Activated T-cell treated with anti-CD3 and anti-CD28 coated beads, Interleukin-2, amount 50 U/mL, for 72 hours (primary cell): ENCODE measurements at regions not wholly inside any gene's neighbourhood (a gene's known extent, or its start where the extent isn't known, plus 50 kb on each side); places are given as distances from the start of the nearest gene placed in this dataset.

Experiments used
- ATAC-seq, 2 donors: fragments of 150-1000 bp; cut with Tn5 transposase; replicated peaks in 1 of 2; 2 replicates each; pipeline ENCODE4 v1.10.0; 2021; ENCODE audit warnings: moderate library complexity in 2 of 2, mild to moderate bottlenecking in 1 of 2
- DNase-seq, 2 donors: peaks; one replicate each; pipeline ENCODE4 v3.0.0; 2021 to 2022; ENCODE audit warnings: mixed read lengths in 1 of 2
- H3K27ac Mint-ChIP-seq: one replicate; pipeline ENCODE4 v1.8.0; 2022; ENCODE audit warnings: mild to moderate bottlenecking, moderate library complexity, mixed read lengths
- H3K27me3 Mint-ChIP-seq: one replicate; pipeline ENCODE4 v1.8.0; 2022; ENCODE audit warnings: low read depth, mixed read lengths
- H3K36me3 Mint-ChIP-seq, 2 donors: one replicate each; pipeline ENCODE4 v1.8.0; 2022; ENCODE audit warnings: mixed read lengths in 2 of 2, mild to moderate bottlenecking in 1 of 2; ENCODE audit not compliant: insufficient read depth in 2 of 2
- H3K4me1 Mint-ChIP-seq: one replicate; pipeline ENCODE4 v1.8.0; 2022; ENCODE audit warnings: low read depth, mixed read lengths
- H3K4me3 Mint-ChIP-seq, 2 donors: one replicate each; pipeline ENCODE4 v1.8.0; 2022; ENCODE audit warnings: mild to moderate bottlenecking in 2 of 2, mixed read lengths in 2 of 2, moderate library complexity in 2 of 2
- H3K9me3 Mint-ChIP-seq, 2 donors: one replicate each; pipeline ENCODE4 v1.8.0; 2022; ENCODE audit warnings: mixed read lengths in 2 of 2

DNA sequence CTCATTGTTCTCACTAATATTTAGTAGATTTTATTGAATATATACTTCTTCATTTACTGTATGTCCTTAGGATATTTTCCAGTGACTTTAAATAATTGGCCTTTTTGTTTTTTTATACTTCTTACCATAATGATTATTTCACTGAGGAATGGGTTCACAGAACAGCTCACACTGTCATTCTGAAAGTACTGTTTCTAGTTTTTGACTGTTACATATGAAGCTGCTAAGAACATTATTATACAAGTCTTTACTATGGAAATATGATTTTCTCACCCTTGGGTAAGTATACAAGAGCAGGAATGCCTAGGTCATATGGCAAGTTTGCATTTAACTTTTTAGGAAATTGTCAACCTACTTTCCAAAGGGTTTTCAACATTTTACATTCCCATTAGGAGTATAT is 343.1 kb downstream of the CCER1 start:
- Mint-ChIP-seq H3K27me3 (no peaks in the 10 kb centered on the region), H3K4me3 (no peak overlapping the region), H3K36me3 (no peaks in the 10 kb centered on the region), H3K27ac (no peak overlapping the region), H3K9me3 (peaks cover 0 to 1% of the 10 kb centered on the region in 2 donors), H3K4me1 (no peaks in the 10 kb centered on the region)
- DNase-seq = no peak
- no peak for ATAC-seq

DNA sequence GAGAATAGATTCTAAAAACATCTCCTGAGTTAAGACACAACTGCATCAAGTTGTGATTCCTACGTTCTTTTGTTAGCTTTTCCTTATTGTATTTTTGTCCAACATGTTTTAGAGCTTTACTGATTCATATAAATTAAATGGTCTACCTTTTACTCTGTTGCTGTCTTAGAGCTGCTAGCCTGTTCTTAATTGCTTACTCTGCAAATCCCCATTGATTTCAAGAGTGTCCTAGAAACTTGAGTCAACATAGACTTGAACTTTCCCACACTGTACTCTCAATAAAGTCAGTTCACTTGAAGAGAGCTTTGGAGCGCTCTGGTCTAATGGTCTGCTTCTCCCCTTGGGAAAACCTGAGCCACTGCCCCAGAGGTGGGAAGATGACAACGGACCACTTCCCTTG is 343.9 kb downstream of the CCER1 start:
- Mint-ChIP-seq H3K9me3 (peaks cover 0 to 1% of the 10 kb centered on the region in 2 donors), H3K36me3 (no peaks in the 10 kb centered on the region), H3K4me3 (no peak overlapping the region), H3K4me1 (no peaks in the 10 kb centered on the region), H3K27ac (no peak overlapping the region), H3K27me3 (no peaks in the 10 kb centered on the region)
- DNase-seq (no peak), ATAC-seq (no peak)

GRCh38 chr12:90593596-90594295 is 361.2 kb downstream of the CCER1 start:
- Mint-ChIP-seq H3K9me3 (no peaks in the 10 kb centered on the region), H3K27me3 (no peaks in the 10 kb centered on the region), H3K4me1 (no peaks in the 10 kb centered on the region), H3K27ac (no peak overlapping the region), H3K4me3 (no peak overlapping the region), H3K36me3 (no peaks in the 10 kb centered on the region)
- no peak for DNase-seq
- no peak for ATAC-seq

GRCh38 chr12:90589956-90590355 is 365.0 kb downstream of the CCER1 start:
- Mint-ChIP-seq H3K27ac (no peak overlapping the region), H3K4me3 (no peak overlapping the region), H3K27me3 (no peaks in the 10 kb centered on the region), H3K9me3 (peaks cover 0 to 3% of the 10 kb centered on the region in 2 donors), H3K4me1 (no peaks in the 10 kb centered on the region), H3K36me3 (no peaks in the 10 kb centered on the region)
- no peak for ATAC-seq
- DNase-seq = no peak

DNA sequence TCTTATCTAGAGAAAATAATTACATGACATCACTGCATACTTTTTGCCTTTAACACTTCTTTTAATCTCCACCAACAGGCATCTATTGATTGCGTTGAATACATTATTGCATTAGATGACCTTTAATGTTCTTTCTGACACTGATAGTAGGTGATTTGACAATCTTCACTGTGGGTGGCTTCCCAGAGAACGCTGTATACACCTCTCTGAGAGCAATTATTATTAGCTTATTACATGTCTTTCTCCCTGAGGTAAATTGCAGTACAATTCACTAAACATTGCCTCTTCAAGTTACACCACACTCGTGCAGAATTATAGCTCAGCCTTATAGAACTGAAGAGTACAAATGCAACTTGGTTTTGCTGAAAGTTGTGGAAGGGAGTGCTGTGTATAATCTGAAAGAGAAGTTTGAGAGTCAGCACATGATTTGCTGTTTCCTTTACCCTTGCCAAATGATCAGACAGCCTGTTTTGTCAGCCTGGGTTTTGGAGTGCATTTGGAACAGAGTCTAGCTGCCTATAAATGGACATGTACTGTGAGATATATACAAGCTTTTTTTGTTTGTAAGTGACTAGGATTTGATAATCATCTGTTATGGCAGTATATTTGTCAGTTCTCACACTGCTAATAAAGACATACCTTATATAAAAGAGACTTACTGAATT is 369.2 kb downstream of the CCER1 start:
- Mint-ChIP-seq H3K9me3 (peaks cover 0 to 3% of the 10 kb centered on the region in 2 donors), H3K4me3 (no peak overlapping the region), H3K36me3 (no peaks in the 10 kb centered on the region), H3K4me1 (no peaks in the 10 kb centered on the region), H3K27me3 (no peaks in the 10 kb centered on the region), H3K27ac (no peak overlapping the region)
- DNase-seq = no peak
- ATAC-seq = no peak

GRCh38 chr12:90576707-90577106 is 378.3 kb downstream of the CCER1 start:
- H3K36me3 Mint-ChIP-seq = no peaks in the 10 kb centered on the region
- H3K4me1 Mint-ChIP-seq = no peaks in the 10 kb centered on the region
- H3K27me3 Mint-ChIP-seq = no peaks in the 10 kb centered on the region
- no peak overlapping the region for H3K4me3 Mint-ChIP-seq
- no peak for DNase-seq
- peaks cover 0 to 1% of the 10 kb centered on the region in 2 donors for H3K9me3 Mint-ChIP-seq
- no peak for ATAC-seq
- H3K27ac Mint-ChIP-seq = no peak overlapping the region

GRCh38 chr12:90575995-90576394 is 379.0 kb downstream of the CCER1 start:
- Mint-ChIP-seq H3K27ac (no peak overlapping the region), H3K4me1 (no peaks in the 10 kb centered on the region), H3K9me3 (peaks cover 0 to 1% of the 10 kb centered on the region in 2 donors), H3K36me3 (no peaks in the 10 kb centered on the region), H3K4me3 (no peak overlapping the region), H3K27me3 (no peaks in the 10 kb centered on the region)
- ATAC-seq = no peak
- DNase-seq = no peak

DNA sequence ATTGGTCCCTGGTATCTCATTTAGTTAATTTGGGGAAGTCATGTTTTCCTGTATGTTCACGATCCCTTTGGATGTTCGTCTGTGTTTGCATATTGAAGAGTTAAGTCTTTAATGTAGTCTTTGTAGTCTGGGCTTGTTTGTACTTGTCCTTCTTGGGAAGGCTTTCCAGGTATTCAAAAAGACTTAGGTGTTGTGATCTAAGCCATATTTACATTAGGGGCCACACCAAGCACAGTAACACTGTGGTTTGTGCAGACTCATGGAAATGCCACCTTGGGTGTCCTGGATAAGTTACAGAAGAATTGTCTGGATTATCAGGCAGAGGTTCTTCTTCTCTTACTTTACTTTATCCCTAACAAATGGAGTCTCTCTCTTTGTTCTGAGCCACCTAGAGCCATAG is 380.3 kb downstream of the CCER1 start:
- no peak for DNase-seq
- Mint-ChIP-seq H3K4me1 (no peaks in the 10 kb centered on the region), H3K27ac (no peak overlapping the region), H3K36me3 (no peaks in the 10 kb centered on the region), H3K4me3 (no peak overlapping the region), H3K27me3 (no peaks in the 10 kb centered on the region), H3K9me3 (peaks cover 0 to 1% of the 10 kb centered on the region in 2 donors)
- no peak for ATAC-seq

DNA sequence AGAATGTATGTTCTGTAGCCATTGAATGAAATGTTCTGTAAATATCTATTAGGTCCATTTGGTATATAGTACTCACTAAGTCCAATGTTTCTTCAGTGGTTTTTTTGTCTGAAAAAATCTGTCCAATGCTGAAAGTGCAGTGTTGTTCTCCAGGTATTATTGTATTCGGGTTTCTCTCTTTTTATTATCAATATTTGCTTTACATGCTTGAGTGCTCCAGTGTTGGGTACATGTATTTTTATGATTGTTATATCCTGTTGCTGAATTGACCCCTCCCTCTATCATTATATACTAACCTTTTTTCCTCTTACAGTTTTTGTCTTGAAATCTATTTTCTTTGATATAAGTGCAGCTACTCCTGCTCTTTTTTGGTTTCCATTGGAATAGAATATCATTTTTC is 382.2 kb downstream of the CCER1 start:
- Mint-ChIP-seq H3K4me3 (no peak overlapping the region), H3K27ac (no peak overlapping the region), H3K27me3 (no peaks in the 10 kb centered on the region), H3K4me1 (no peaks in the 10 kb centered on the region), H3K9me3 (no peaks in the 10 kb centered on the region), H3K36me3 (no peaks in the 10 kb centered on the region)
- DNase-seq (no peak), ATAC-seq (no peak)

- Mint-ChIP-seq H3K27me3 (no peaks in the 10 kb centered on the region), H3K36me3 (peaks cover 0 to 5% of the 10 kb centered on the region in 2 donors), H3K4me3 (no peak overlapping the region), H3K4me1 (no peaks in the 10 kb centered on the region), H3K9me3 (peaks cover 7% of the 10 kb centered on the region in 2 donors), H3K27ac (no peak overlapping the region)
- ATAC-seq (no peak), DNase-seq (no peak)
These were observed 385.3 kb downstream of the CCER1 start for GRCh38 chr12:90569685-90570084.

- ATAC-seq = no peak
- Mint-ChIP-seq H3K27me3 (no peaks in the 10 kb centered on the region), H3K4me1 (no peaks in the 10 kb centered on the region), H3K4me3 (no peak overlapping the region), H3K27ac (no peak overlapping the region), H3K36me3 (peaks cover 0 to 5% of the 10 kb centered on the region in 2 donors), H3K9me3 (peaks cover 7% of the 10 kb centered on the region in 2 donors)
- DNase-seq = no peak
These were observed 392.3 kb downstream of the CCER1 start for GRCh38 chr12:90562671-90563070.

- H3K4me3 Mint-ChIP-seq = no peak overlapping the region
- no peaks in the 10 kb centered on the region for H3K36me3 Mint-ChIP-seq
- ATAC-seq = no peak
These were observed 406.4 kb downstream of the CCER1 start for GRCh38 chr12:90548595-90548994.

DNA sequence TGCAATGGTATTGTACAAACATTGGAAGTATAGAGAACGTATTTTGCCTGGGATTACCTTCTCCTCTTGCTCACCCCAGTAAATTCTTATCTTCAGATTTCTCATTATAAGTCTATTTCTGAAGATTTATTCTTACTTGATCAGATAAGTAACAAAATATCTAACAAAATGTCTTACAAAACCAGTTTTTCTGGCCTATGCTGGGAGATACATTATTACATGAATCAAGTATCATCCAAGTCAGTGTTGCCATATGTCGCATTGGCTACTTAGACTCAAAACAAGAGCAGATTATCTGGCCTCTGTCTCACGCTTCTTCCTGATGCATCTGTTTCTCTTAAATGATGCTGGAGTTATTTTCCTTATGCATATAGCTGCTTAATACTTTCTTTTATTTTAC is 408.5 kb downstream of the CCER1 start:
- no peak for ATAC-seq
- H3K27ac Mint-ChIP-seq = no peak overlapping the region
- no peaks in the 10 kb centered on the region for H3K9me3 Mint-ChIP-seq
- no peaks in the 10 kb centered on the region for H3K4me1 Mint-ChIP-seq
- no peak overlapping the region for H3K4me3 Mint-ChIP-seq
- DNase-seq = no peak
- H3K36me3 Mint-ChIP-seq = no peaks in the 10 kb centered on the region
- no peaks in the 10 kb centered on the region for H3K27me3 Mint-ChIP-seq

More at GRCh38 chr12:90548595-90548994, 406.4 kb downstream of the CCER1 start:
- Mint-ChIP-seq H3K27me3 (no peaks in the 10 kb centered on the region), H3K9me3 (no peaks in the 10 kb centered on the region), H3K27ac (no peak overlapping the region), H3K4me1 (no peaks in the 10 kb centered on the region)
- no peak for DNase-seq

DNA sequence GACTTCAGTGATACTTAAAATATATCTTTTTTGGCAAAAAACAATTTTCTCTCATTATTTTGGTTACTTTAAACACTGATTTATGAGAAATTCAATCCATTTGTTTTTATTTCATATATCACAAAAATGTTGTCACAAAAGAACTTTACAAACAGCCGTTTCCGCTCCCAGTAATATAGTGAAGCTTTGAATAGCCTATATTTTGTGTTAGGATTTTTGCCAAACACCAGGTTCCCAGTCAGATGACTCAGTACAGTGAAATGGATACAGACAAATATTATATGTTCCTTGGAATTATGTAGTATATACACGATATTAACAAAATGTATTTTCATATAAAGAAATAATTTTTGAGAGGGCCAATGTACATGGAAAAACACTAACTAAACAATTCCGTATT is 411.1 kb downstream of the CCER1 start:
- Mint-ChIP-seq H3K36me3 (no peaks in the 10 kb centered on the region), H3K4me1 (no peaks in the 10 kb centered on the region), H3K9me3 (no peaks in the 10 kb centered on the region), H3K4me3 (no peak overlapping the region), H3K27me3 (no peaks in the 10 kb centered on the region), H3K27ac (no peak overlapping the region)
- no peak for DNase-seq
- no peak for ATAC-seq
